Kidney (tissue), 13 donors: ENCODE measurements at regions not wholly inside any gene's neighbourhood (a gene's known extent, or its start where the extent isn't known, plus 50 kb on each side); places are given as distances from the start of the nearest gene placed in this dataset.

ENCODE experiments used
- DNase-seq, 5 donors: peaks; one replicate each; pipeline ENCODE4 v3.0.0-alpha.2; 2013 to 2020
- FAIRE-seq: peaks from 2 replicates; lab custom pipeline; 2012; peaks lifted over from hg19 to GRCh38; lab: Jason Lieb, UNC
- H3K27ac ChIP-seq, 2 donors: one replicate each; pipeline ENCODE4 v1.7.0; 2013; ENCODE audit warnings: low read depth in 2 of 2, low read length in 2 of 2, inconsistent platforms in 1 of 2
- H3K27me3 ChIP-seq: one replicate; pipeline ENCODE4 v1.7.1; 2013; ENCODE audit warnings: low read length, inconsistent platforms; ENCODE audit not compliant: control insufficient read depth, insufficient read depth
- H3K36me3 ChIP-seq, 3 donors: one replicate each; pipeline versions ENCODE4 v1.7.0 to v1.7.1; 2013; ENCODE audit warnings: low read length in 3 of 3, control low read depth in 1 of 3, inconsistent platforms in 1 of 3; ENCODE audit not compliant: insufficient read depth in 3 of 3, control insufficient read depth in 2 of 3
- H3K4me1 ChIP-seq, 3 donors: one replicate each; pipeline versions ENCODE4 v1.7.0 to v1.7.1; 2013; ENCODE audit warnings: low read length in 3 of 3, inconsistent platforms in 1 of 3, low read depth in 1 of 3; ENCODE audit not compliant: control insufficient read depth in 2 of 3, insufficient read depth in 2 of 3
- H3K4me3 ChIP-seq, 3 donors: one replicate each; pipeline versions ENCODE4 v1.7.0 to v1.8.1; 2013; ENCODE audit warnings: low read length in 3 of 3, control low read depth in 1 of 3, inconsistent platforms in 1 of 3
- H3K9ac ChIP-seq, 3 donors: one replicate each; pipeline versions ENCODE4 v1.7.0 to v1.7.1; 2013; ENCODE audit warnings: low read length in 3 of 3, control low read depth in 1 of 3, inconsistent platforms in 1 of 3
- H3K9me3 ChIP-seq, 3 donors: one replicate each; pipeline versions ENCODE4 v1.7.0 to v1.7.1; 2013; ENCODE audit warnings: low read length in 3 of 3, control low read depth in 1 of 3, inconsistent platforms in 1 of 3; ENCODE audit not compliant: control insufficient read depth in 2 of 3, insufficient read depth in 1 of 3
- CTCF ChIP-seq: IDR thresholded peaks from 3 replicates; pipeline ENCODE4 v1.5.1; 2012; ENCODE audit warnings: mild to moderate bottlenecking, moderate library complexity, borderline replicate concordance; ENCODE audit not compliant: insufficient read depth; ENCODE audit errors: extremely low read depth
- intact Hi-C: fragments of 100-400 bp; cut with DNase I; formaldehyde crosslinking; loops from one replicate; pipeline ENCODE4 v1.11.1; 2022
- donor health status: control.
- donor health status: control.
- donor health status: control.
- donor health status: control.
- donor health status: control.
- donor health status: DM: yes; HTN: yes; CAD: no.
- donor health status: Normal renal cell carcinoma (clear cell type).

DNA sequence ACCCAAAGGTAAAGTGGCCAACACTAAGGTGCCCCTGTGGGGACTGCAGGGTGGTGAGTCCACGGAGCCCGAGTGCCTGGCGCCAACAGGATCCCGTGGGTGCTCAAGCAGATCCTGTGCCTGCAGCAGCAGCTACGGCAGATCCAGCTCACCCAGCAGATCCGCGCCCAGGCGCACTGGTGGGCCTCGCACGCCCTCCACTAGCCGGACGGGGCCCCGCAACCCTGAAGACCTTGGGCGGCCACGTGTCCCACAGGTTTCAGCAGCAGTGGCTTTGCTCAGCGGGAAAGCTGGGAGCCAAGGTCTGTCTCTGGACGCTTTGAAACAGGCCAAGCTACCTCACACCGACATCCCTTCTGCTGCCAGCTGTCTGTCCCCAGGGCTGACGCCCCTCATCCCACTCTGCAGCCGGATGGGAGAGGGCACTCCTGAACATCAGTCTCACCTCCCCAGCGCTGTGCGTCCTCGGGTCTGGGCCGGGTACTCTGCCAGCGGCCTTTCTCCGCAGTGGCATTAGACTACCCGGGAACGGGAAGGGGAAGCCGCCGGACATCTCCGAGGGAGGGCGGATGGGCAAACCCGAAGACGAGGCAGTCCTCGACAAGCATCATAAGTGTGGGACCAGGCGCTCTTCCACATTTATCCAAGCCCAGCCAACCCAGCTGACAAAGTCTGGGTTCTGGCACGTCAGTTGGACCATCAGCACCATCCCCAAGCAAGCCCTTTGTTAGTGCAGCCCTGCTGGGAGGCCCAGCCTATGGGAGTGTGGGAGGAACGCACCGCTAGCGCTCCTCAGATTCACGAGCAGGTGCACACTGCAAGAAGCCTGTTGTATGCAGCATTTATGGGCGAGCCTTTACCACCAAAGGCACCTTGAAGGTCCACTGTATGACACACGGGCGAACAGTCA, 212.6 kb upstream of the UBE2E2 start:
- FAIRE-seq, result no peak

GRCh38 chr3:22994781-22995180, 208.3 kb upstream of the UBE2E2 start:
- no peak for TF ChIP-seq CTCF
- no peak for DNase-seq
- Histone ChIP-seq H3K4me1 (no peaks in the 10 kb centered on the region), H3K9ac (no peak overlapping the region), H3K4me3 (no peak overlapping the region), H3K27ac (no peak overlapping the region), H3K36me3 (no peaks in the 10 kb centered on the region), H3K27me3 (no peaks in the 10 kb centered on the region), H3K9me3 (no peaks in the 10 kb centered on the region)
- intact Hi-C loops, result no loop called here
- no peak for FAIRE-seq

More for the DNA sequence above, 212.6 kb upstream of the UBE2E2 start:
- intact Hi-C loops, result no loop called here
- DNase-seq, result peak in 1 of 5 donors; percentile 57
- Histone ChIP-seq H3K9me3 (peaks cover 0 to 4% (median 0%) of the 10 kb centered on the region in 3 donors), H3K36me3 (no peaks in the 10 kb centered on the region), H3K9ac (no peak overlapping the region), H3K27me3 (no peaks in the 10 kb centered on the region), H3K27ac (no peak overlapping the region), H3K4me1 (peaks cover 0 to 20% (median 0%) of the 10 kb centered on the region in 3 donors), H3K4me3 (no peak overlapping the region)
- no peak for TF ChIP-seq CTCF

DNA sequence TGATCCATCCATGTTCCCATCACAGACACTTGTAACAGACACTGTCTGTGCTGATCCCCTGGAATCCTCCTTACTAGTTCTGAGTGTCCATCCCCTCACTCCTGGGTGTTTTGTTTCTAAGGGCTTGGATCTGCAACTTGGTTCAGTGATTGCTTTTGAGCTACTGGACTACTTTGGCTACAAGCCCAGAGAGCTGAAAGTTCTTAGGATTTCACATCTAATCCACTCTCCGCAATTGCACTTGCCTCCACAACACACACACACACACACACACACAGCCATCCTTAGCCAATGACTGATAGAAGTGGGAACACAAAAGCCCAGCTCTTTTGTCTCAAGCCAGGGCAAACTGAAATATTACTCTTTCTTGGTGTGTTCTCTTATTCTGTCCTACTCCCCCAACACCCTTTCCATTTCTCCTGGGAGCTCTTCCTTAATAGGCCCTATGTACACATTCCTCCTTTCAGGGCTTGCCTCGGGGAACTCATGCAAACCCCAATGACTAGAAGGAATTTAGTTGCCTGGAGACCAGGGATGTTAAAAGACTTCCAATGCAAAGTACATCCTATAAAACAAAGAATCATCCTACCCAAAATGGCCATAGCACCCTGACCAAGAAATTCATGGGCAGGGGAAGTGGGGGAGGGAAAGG, 206.1 kb upstream of the UBE2E2 start:
- no peaks in the 10 kb centered on the region for H3K9me3 ChIP-seq
- H3K36me3 ChIP-seq, result no peaks in the 10 kb centered on the region
- TF ChIP-seq CTCF, result no peak
- no peak overlapping the region for H3K27ac ChIP-seq
- H3K27me3 ChIP-seq, result no peaks in the 10 kb centered on the region
- DNase-seq (no peak), FAIRE-seq (no peak)
- intact Hi-C loops, result no loop called here
- no peak overlapping the region for H3K4me3 ChIP-seq
- no peak overlapping the region for H3K9ac ChIP-seq
- no peaks in the 10 kb centered on the region for H3K4me1 ChIP-seq
